ENCODE measurements at regions not wholly inside any gene's neighbourhood (a gene's known extent, or its start where the extent isn't known, plus 50 kb on each side); places are given as distances from the start of the nearest gene placed in this dataset.

DNA sequence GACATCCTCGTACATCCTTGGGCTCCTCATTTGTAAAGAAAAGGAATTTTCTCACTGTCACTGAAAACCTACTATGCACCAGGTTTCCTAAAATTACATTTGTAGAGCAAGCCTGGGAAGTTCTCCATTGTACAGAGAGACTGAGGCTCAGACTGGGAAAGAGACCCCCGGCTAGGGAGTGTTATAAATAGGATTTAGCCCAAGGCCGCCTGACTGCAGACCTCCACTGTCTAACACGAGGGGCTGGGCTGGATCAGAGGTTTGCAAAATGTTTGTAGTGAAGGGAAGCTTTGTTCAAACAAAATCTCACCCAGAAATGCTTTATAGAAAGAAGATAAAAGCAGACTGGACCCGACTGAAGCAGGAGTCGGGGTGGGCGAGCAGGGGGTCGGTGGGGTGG is 131.3 kb downstream of the ACTL8 start:
- TF ChIP-seq, protein P1, sequence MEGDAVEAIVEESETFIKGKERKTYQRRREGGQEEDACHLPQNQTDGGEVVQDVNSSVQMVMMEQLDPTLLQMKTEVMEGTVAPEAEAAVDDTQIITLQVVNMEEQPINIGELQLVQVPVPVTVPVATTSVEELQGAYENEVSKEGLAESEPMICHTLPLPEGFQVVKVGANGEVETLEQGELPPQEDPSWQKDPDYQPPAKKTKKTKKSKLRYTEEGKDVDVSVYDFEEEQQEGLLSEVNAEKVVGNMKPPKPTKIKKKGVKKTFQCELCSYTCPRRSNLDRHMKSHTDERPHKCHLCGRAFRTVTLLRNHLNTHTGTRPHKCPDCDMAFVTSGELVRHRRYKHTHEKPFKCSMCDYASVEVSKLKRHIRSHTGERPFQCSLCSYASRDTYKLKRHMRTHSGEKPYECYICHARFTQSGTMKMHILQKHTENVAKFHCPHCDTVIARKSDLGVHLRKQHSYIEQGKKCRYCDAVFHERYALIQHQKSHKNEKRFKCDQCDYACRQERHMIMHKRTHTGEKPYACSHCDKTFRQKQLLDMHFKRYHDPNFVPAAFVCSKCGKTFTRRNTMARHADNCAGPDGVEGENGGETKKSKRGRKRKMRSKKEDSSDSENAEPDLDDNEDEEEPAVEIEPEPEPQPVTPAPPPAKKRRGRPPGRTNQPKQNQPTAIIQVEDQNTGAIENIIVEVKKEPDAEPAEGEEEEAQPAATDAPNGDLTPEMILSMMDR (IDR thresholded peaks at IDR 0.05 in 8 of 11, conservative IDR thresholded peaks at IDR 0.05 in 3 of 11): no peak
- no peak for TF ChIP-seq POLR2A (IDR thresholded peaks at IDR 0.05)

Measured in spleen (tissue), 7 donors.